HEK293 (cell line): ENCODE measurements at regions not wholly inside any gene's neighbourhood (a gene's known extent, or its start where the extent isn't known, plus 50 kb on each side); places are given as distances from the start of the nearest gene placed in this dataset.

Experiments used
- KLF9 ChIP-seq: fragments of 450-650 bp; formaldehyde crosslinking; IDR thresholded peaks from 2 replicates; pipeline ENCODE4 v1.5.1; 2016; ENCODE audit warnings: missing biosample characterization, missing genetic modification characterization, low read depth
- REST ChIP-seq: fragments of 450-650 bp; formaldehyde crosslinking; IDR thresholded peaks from 2 replicates; pipeline ENCODE4 v1.5.1; 2016; ENCODE audit warnings: missing biosample characterization, missing genetic modification characterization
- SP3 ChIP-seq: fragments of 450-650 bp; formaldehyde crosslinking; IDR thresholded peaks from 2 replicates; pipeline ENCODE4 v1.5.1; 2016; ENCODE audit warnings: missing biosample characterization, missing genetic modification characterization
- YY1 ChIP-seq: fragments of 450-650 bp; formaldehyde crosslinking; IDR thresholded peaks from 2 replicates; pipeline ENCODE4 v1.5.1; 2018; ENCODE audit warnings: missing biosample characterization, missing genetic modification characterization
- YY2 ChIP-seq: fragments of 450-650 bp; formaldehyde crosslinking; IDR thresholded peaks from 2 replicates; pipeline ENCODE4 v1.5.1; 2016; ENCODE audit warnings: missing biosample characterization, missing genetic modification characterization
- ZBTB8A ChIP-seq: fragments of 450-650 bp; formaldehyde crosslinking; IDR thresholded peaks from 2 replicates; pipeline ENCODE4 v1.5.1; 2016; ENCODE audit warnings: missing biosample characterization, missing genetic modification characterization
- ZEB2 ChIP-seq: fragments of 450-650 bp; formaldehyde crosslinking; IDR thresholded peaks from 2 replicates; pipeline ENCODE4 v1.5.1; 2016; ENCODE audit warnings: missing biosample characterization, missing genetic modification characterization
- ZNF138 ChIP-seq: fragments of 450-650 bp; formaldehyde crosslinking; IDR thresholded peaks from 2 replicates; pipeline ENCODE4 v1.5.1; 2016; ENCODE audit warnings: missing biosample characterization, missing genetic modification characterization, borderline replicate concordance
- ZNF19 ChIP-seq: fragments of 450-650 bp; formaldehyde crosslinking; IDR thresholded peaks from 2 replicates; pipeline ENCODE4; 2016; ENCODE audit warnings: missing biosample characterization, missing genetic modification characterization, low read depth
- ZNF274 ChIP-seq, 2 experiments: fragments of 200-500 bp in 1 of 2; fragments of 450-650 bp in 1 of 2; sonication (Bioruptor generic) in 1 of 2; formaldehyde crosslinking in 1 of 2; IDR thresholded peaks; 2 replicates each; pipeline versions ENCODE4 v1.5.1 to v1.6.1; 2014 to 2016; ENCODE audit warnings: borderline replicate concordance in 1 of 2, inconsistent platforms in 1 of 2, low read length in 1 of 2, missing biosample characterization in 1 of 2, missing genetic modification characterization in 1 of 2
- ZNF324 ChIP-seq: fragments of 450-650 bp; formaldehyde crosslinking; IDR thresholded peaks from 2 replicates; pipeline ENCODE4 v1.5.1; 2016; ENCODE audit warnings: missing biosample characterization, missing genetic modification characterization
- ZNF549 ChIP-seq: fragments of 450-650 bp; IDR thresholded peaks from 2 replicates; pipeline ENCODE4 v1.5.1; 2018; ENCODE audit warnings: missing biosample characterization, missing genetic modification characterization, mild to moderate bottlenecking, inconsistent platforms, moderate library complexity
- TF ChIP-seq, protein P1 (sequence below): fragments of 450-650 bp; formaldehyde crosslinking; IDR thresholded peaks from 2 replicates; pipeline ENCODE4 v1.5.1; 2016; ENCODE audit warnings: missing biosample characterization, missing genetic modification characterization
- TF ChIP-seq, protein P2 (sequence below): fragments of 450-650 bp; formaldehyde crosslinking; IDR thresholded peaks from 2 replicates; pipeline ENCODE4 v1.5.1; 2016; ENCODE audit warnings: missing biosample characterization, missing genetic modification characterization

DNA sequence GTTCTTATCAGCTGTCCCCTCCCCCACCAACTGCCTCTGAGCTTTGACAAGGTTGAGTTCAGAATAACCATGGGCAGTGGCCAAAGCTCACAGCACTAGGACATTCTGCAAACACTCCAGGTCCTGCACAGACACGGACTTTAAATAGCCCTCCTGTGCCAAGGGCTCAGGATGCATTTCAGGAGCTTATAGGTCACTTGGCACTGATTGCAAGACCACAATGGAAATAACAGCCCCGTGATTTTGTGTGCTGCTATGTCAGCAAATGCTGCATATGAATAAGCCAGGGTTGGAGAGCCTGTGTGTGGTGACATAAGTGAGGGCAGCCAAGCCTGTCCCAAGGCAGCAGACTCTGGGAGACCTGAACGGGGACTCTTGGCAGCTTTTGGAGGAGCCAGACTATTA lies 150.7 kb downstream of the DMRT2 start:
- TF ChIP-seq ZNF549 (no peak), ZNF324 (tag by site-specific recombination) (no peak), KLF9 (tag by site-specific recombination) (no peak), SP3 (tag by site-specific recombination) (no peak), REST (tag by site-specific recombination) (no peak), YY1 (tag by site-specific recombination) (no peak), ZNF19 (tag by site-specific recombination) (no peak), YY2 (tag by site-specific recombination) (no peak), ZNF138 (no peak), ZNF274 (IDR thresholded peaks at IDR 0.05; ENCODE audit: low read length) (no peak), ZNF274 (tag by site-specific recombination; IDR thresholded peaks at IDR 0.05; ENCODE audit: borderline replicate concordance) (no peak), ZBTB8A (tag by site-specific recombination) (no peak), ZEB2 (tag by site-specific recombination) (no peak)
- TF ChIP-seq, protein P1, sequence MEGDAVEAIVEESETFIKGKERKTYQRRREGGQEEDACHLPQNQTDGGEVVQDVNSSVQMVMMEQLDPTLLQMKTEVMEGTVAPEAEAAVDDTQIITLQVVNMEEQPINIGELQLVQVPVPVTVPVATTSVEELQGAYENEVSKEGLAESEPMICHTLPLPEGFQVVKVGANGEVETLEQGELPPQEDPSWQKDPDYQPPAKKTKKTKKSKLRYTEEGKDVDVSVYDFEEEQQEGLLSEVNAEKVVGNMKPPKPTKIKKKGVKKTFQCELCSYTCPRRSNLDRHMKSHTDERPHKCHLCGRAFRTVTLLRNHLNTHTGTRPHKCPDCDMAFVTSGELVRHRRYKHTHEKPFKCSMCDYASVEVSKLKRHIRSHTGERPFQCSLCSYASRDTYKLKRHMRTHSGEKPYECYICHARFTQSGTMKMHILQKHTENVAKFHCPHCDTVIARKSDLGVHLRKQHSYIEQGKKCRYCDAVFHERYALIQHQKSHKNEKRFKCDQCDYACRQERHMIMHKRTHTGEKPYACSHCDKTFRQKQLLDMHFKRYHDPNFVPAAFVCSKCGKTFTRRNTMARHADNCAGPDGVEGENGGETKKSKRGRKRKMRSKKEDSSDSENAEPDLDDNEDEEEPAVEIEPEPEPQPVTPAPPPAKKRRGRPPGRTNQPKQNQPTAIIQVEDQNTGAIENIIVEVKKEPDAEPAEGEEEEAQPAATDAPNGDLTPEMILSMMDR (tag by site-specific recombination) = no peak
- TF ChIP-seq, protein P2, sequence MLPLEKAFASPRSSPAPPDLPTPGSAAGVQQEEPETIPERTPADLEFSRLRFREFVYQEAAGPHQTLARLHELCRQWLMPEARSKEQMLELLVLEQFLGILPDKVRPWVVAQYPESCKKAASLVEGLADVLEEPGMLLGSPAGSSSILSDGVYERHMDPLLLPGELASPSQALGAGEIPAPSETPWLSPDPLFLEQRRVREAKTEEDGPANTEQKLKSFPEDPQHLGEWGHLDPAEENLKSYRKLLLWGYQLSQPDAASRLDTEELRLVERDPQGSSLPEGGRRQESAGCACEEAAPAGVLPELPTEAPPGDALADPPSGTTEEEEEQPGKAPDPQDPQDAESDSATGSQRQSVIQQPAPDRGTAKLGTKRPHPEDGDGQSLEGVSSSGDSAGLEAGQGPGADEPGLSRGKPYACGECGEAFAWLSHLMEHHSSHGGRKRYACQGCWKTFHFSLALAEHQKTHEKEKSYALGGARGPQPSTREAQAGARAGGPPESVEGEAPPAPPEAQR (tag by site-specific recombination) = no peak
